ENCODE measurements at regions not wholly inside any gene's neighbourhood (a gene's known extent, or its start where the extent isn't known, plus 50 kb on each side); places are given as distances from the start of the nearest gene placed in this dataset.

DNA sequence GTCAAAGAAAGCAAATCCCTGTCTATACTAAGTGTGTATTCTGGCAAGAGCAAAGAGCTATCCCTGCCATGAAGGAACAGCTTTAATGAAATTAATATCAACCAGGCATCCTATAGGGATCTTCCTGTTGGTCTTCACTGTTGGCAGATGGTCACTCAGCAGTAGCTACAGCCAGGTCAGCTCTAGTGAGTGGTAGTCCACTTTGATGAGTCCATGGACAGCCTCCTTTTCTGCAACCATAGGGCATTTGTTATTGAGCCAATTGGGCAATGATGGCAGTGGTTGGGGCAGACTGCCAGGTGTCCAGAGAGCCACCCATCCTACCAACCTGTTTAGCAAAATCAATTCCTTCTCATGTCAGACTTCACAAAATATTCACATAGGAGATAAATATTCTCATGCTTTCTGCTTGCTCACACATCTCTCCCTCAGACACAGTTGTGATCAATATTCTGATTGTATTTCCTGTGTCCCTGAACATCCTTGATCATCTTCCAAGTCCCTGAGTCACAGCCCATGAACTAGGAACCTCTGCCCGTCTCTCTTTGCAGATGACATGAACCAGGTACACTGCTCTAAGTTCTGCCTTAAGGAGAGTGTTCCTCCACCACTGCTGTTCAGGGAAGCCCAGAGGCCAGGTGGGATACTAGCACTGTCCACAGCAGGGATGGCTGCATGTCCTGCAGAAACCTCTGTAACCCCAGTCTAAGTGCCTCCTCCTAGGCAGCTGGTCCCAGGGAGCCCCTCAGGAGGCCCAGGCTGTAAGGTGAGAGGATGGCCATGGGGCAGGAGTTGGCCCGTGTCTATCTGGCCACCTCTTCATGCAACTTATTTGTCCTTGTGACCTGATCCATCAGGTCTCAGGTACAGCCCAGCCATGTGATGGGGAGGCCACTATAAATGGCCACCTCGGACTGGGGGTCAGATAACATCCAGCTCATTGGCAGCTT is 74.2 kb upstream of the IGLL5 start:
- TF ChIP-seq, protein P1, sequence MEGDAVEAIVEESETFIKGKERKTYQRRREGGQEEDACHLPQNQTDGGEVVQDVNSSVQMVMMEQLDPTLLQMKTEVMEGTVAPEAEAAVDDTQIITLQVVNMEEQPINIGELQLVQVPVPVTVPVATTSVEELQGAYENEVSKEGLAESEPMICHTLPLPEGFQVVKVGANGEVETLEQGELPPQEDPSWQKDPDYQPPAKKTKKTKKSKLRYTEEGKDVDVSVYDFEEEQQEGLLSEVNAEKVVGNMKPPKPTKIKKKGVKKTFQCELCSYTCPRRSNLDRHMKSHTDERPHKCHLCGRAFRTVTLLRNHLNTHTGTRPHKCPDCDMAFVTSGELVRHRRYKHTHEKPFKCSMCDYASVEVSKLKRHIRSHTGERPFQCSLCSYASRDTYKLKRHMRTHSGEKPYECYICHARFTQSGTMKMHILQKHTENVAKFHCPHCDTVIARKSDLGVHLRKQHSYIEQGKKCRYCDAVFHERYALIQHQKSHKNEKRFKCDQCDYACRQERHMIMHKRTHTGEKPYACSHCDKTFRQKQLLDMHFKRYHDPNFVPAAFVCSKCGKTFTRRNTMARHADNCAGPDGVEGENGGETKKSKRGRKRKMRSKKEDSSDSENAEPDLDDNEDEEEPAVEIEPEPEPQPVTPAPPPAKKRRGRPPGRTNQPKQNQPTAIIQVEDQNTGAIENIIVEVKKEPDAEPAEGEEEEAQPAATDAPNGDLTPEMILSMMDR (IDR thresholded peaks at IDR 0.05): no peak

DNA sequence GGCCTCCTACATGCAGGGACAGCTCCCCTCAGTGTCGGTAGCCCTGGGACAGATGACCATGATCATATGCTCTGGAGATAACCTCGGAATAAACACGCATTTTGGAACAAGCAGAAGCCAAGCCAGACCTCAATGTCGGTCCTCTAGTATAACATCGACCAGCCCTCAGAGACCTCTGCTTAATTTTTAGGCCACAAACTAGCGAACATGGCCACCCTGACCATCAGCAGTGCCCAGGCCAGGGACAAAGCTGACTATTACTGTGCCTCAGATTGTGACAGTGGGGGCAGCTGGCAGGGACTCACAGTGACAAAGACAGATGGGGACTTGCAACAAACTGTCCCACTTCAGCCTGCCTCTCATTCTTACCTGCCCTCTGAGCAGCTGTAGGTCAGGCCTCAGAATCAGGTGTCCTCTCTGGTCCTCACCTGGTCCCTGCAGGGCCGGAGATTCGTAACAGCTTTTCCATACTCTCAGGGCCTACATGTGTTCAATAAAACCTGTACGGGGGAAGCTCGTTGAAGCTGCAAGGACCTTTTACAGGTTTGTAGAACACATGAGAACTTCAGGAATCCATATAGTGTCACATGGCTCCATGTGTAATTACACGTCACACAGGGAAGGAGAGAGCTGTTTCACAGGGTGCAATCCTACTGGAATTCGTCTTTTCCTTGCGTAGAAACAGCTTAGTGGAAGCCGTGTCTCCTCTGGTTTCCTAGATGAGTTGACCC is 72.8 kb upstream of the IGLL5 start:
- H3K27ac ChIP-seq: no peak overlapping the region
- no peaks in the 10 kb centered on the region for H3K36me3 ChIP-seq
- TF ChIP-seq, protein P1 (IDR thresholded peaks at IDR 0.05): no peak
- no peak for ATAC-seq (ENCODE audit: insufficient number of reproducible peaks, low FRiP score, low read depth)
- H3K4me1 ChIP-seq (ENCODE audit: control insufficient read depth in 1 of 2, low read depth in 2 of 2): no peaks in the 10 kb centered on the region
- H3K9me3 ChIP-seq: no peaks in the 10 kb centered on the region
- no peak overlapping the region for H3K4me3 ChIP-seq
- no peak for DNase-seq (ENCODE audit: low spot score)
- H3K27me3 ChIP-seq (replicated peaks; ENCODE audit: insufficient read depth): no peaks in the 10 kb centered on the region

More for the DNA sequence above, 74.2 kb upstream of the IGLL5 start:
- Histone ChIP-seq H3K4me3 (no peak overlapping the region), H3K9me3 (no peaks in the 10 kb centered on the region), H3K36me3 (no peaks in the 10 kb centered on the region), H3K27me3 (replicated peaks; ENCODE audit: insufficient read depth) (no peaks in the 10 kb centered on the region), H3K27ac (no peak overlapping the region), H3K4me1 (ENCODE audit: control insufficient read depth in 1 of 2, low read depth in 2 of 2) (no peaks in the 10 kb centered on the region)
- ATAC-seq (ENCODE audit: insufficient number of reproducible peaks, low FRiP score, low read depth) (no peak), DNase-seq (ENCODE audit: low spot score) (no peak)

DNA sequence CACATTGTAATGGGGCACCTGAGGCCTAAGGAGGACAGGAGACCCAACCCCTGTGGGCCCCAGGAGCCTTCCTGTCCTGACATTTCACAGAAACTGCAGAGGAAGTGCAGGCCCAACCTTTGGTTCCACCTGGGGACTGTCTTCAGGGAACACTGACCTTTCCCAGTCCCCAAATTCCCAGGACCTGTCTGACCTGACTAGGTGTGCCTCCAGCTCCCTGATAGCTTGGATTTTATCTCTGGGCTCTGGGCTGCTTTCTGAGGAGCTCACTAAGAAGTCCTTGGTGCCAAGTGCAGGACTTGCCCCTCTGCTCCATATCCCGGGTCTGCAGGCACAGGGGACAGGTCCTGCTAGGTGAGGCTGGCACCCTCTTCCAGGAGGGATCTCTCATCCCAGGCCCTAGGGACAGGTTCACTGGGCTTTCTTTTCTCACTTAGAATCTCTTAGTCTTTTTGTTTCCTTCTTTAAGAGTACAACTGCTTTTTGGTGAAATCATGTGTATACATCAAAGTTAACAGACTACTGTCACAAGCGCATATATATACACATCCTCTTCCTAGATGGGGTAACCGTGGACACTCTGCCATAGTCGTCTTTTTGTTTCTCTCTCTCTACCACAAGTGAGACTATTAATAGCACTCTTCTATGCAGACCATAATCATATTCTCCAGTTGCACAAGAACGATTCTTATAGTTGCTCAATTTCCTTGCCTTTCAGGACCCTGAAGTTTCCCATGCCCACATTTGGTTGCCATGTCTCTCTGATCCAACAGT is 72.0 kb upstream of the IGLL5 start:
- H3K27me3 ChIP-seq (replicated peaks; ENCODE audit: insufficient read depth): no peaks in the 10 kb centered on the region
- ATAC-seq (ENCODE audit: insufficient number of reproducible peaks, low FRiP score, low read depth) (no peak), DNase-seq (ENCODE audit: low spot score) (no peak)
- no peak overlapping the region for H3K27ac ChIP-seq
- H3K36me3 ChIP-seq: no peaks in the 10 kb centered on the region
- no peaks in the 10 kb centered on the region for H3K4me1 ChIP-seq (ENCODE audit: control insufficient read depth in 1 of 2, low read depth in 2 of 2)
- TF ChIP-seq, protein P1 (IDR thresholded peaks at IDR 0.05): no peak
- H3K4me3 ChIP-seq: no peak overlapping the region
- no peaks in the 10 kb centered on the region for H3K9me3 ChIP-seq

DNA sequence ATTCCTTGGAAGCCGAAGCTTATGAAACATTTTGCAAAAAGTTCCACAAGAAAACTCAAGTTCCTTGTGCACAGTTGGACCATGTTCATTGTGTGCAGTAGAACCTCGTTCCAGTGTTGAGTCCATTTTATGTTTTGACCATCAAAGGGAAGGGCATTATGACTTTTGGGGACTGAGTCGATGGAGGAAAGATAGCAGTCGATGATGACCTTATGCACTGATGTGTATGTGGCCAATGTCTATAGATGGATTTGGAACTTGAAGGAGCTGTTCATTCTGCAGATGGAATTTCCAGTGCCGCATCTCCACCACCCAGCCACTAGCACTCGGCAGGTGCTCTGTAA is 71.5 kb upstream of the IGLL5 start:
- TF ChIP-seq, protein P1 (IDR thresholded peaks at IDR 0.05): no peak
- ATAC-seq (ENCODE audit: insufficient number of reproducible peaks, low FRiP score, low read depth) (no peak), DNase-seq (ENCODE audit: low spot score) (no peak)
- Histone ChIP-seq H3K27ac (no peak overlapping the region), H3K27me3 (replicated peaks; ENCODE audit: insufficient read depth) (no peaks in the 10 kb centered on the region), H3K4me3 (no peak overlapping the region), H3K4me1 (ENCODE audit: control insufficient read depth in 1 of 2, low read depth in 2 of 2) (no peaks in the 10 kb centered on the region), H3K36me3 (no peaks in the 10 kb centered on the region), H3K9me3 (no peaks in the 10 kb centered on the region)

All from thoracic aorta (tissue), 2 donors.